ENCODE measurements at regions not wholly inside any gene's neighbourhood (a gene's known extent, or its start where the extent isn't known, plus 50 kb on each side); places are given as distances from the start of the nearest gene placed in this dataset.
A peak's percentile ranks its signal among the peaks of the same experiment; 100 is the strongest.

DNA sequence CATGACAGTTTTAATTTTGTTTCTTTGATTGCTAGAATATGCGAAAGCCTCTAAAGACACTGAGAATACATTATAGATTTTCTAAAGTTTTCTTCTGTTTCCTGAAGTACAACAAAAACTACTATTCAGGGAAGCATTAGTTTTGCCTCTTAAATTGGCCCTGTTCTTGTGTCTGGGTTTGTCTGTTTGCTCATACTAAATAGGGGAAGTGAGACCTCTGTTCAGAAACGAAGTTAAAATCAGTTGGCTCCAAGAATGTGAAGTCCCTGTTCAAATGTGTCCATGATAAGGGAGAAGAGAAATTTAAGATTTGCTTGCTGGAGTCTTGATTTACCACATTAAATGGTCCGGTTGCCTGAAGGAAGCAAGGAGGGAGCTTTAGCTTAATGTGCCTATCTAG lies 327.3 kb upstream of the GBE1 start:
- TF ChIP-seq POU2F2 (IDR thresholded peaks at IDR 0.05; ENCODE audit: low read depth, low read length): no peak
- TF ChIP-seq POLR2AphosphoS5 (IDR thresholded peaks at IDR 0.05; ENCODE audit: low read depth, low read length): no peak
- peak; percentile 96 for TF ChIP-seq SPI1 (IDR thresholded peaks at IDR 0.05; ENCODE audit: low read depth, low read length)
- no peak for TF ChIP-seq POLR2A (IDR thresholded peaks at IDR 0.05; ENCODE audit: low read depth, low read length)
- no peak for DNase-seq (ENCODE audit: insufficient read length, low spot score)
- peak; percentile 48 for FAIRE-seq

DNA sequence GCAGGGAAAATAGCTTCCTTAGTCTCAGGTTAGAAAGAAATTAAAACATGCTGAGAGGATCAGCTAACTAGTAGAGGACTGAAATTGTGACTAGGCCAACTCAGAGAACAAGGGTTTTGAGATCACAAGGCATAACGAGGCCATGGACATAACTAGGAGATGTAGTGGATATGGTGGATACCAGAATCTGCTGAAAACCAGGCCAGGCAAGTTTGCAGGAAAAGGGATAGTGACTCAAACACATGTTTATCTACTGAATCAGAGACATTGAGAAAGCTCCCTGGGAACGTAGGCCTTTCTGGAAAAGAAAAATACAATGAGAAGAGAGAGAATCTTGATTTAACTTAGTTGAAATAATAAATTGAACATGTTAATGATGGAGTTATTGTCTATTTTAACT lies 326.5 kb upstream of the GBE1 start:
- TF ChIP-seq POLR2A (IDR thresholded peaks at IDR 0.05; ENCODE audit: low read depth, low read length): no peak
- TF ChIP-seq POLR2AphosphoS5 (IDR thresholded peaks at IDR 0.05; ENCODE audit: low read depth, low read length): no peak
- no peak for TF ChIP-seq POU2F2 (IDR thresholded peaks at IDR 0.05; ENCODE audit: low read depth, low read length)
- TF ChIP-seq SPI1 (IDR thresholded peaks at IDR 0.05; ENCODE audit: low read depth, low read length): no peak
- TF ChIP-seq TAF1 (IDR thresholded peaks at IDR 0.05; ENCODE audit: low read depth, low read length): no peak
- TF ChIP-seq PAX5 (IDR thresholded peaks at IDR 0.05; ENCODE audit: insufficient read depth, low read length, severe bottlenecking): no peak
- FAIRE-seq: no peak

DNA sequence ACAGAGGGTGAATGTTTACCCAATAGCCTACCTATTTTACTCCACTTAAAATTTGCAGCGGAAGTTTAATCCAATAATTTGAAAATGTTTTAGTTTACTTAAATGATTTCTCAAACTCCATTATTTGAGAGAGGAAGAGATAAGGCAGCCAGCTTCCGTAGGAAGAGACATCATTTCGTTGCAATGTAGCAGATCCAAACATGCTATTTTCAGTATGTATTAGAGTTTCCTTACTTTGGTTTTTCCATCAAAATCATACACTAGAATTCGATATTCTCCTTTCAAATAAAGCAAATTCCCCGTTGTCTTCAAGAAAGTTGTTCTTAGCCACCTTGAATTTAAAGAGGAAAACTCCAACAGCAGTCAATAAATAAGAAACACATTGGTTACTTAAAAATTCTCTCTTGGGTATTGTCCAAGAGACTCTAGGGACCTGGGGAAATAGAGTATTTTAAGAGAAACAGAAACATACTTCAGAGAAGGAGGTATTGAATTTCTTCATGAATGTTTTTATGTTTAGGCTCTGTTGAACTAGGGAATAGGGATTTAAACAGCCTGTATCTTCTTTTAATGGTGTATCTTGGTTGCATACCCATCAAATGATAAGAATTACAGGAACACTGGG lies 324.5 kb upstream of the GBE1 start:
- FAIRE-seq (no peak), DNase-seq (ENCODE audit: insufficient read length, low spot score) (no peak)
- TF ChIP-seq POLR2A (IDR thresholded peaks at IDR 0.05; ENCODE audit: low read depth, low read length) (no peak), SPI1 (IDR thresholded peaks at IDR 0.05; ENCODE audit: low read depth, low read length) (no peak), PAX5 (IDR thresholded peaks at IDR 0.05; ENCODE audit: insufficient read depth, low read length, severe bottlenecking) (no peak)

More for the DNA sequence above, 326.5 kb upstream of the GBE1 start:
- DNase-seq (ENCODE audit: insufficient read length, low spot score): no peak

DNA sequence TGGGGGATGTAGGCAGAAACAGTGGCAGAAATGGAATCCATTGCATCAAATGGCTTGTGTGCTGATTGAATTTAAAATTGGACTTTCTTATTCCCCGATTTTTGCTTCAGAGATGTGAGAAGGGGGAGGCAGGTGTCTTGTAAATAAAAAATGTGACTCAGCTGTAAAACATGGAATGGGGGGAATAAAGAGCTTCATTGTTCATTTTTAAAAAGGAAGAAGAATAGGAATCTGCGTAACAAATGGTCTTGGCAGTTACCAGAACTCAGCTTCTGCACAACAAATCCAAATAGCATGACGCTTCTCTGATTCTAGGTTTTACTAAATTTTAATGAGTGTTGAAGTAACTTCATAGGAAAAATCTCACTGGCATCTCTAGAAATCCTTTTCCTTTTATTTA lies 323.9 kb upstream of the GBE1 start:
- no peak for DNase-seq (ENCODE audit: insufficient read length, low spot score)
- FAIRE-seq: no peak
- no peak for TF ChIP-seq PAX5 (IDR thresholded peaks at IDR 0.05; ENCODE audit: insufficient read depth, low read length, severe bottlenecking)
- TF ChIP-seq POLR2AphosphoS5 (IDR thresholded peaks at IDR 0.05; ENCODE audit: low read depth, low read length): no peak
- no peak for TF ChIP-seq SPI1 (IDR thresholded peaks at IDR 0.05; ENCODE audit: low read depth, low read length)
- TF ChIP-seq POU2F2 (IDR thresholded peaks at IDR 0.05; ENCODE audit: low read depth, low read length): no peak
- no peak for TF ChIP-seq POLR2A (IDR thresholded peaks at IDR 0.05; ENCODE audit: low read depth, low read length)
- no peak for TF ChIP-seq TAF1 (IDR thresholded peaks at IDR 0.05; ENCODE audit: low read depth, low read length)

DNA sequence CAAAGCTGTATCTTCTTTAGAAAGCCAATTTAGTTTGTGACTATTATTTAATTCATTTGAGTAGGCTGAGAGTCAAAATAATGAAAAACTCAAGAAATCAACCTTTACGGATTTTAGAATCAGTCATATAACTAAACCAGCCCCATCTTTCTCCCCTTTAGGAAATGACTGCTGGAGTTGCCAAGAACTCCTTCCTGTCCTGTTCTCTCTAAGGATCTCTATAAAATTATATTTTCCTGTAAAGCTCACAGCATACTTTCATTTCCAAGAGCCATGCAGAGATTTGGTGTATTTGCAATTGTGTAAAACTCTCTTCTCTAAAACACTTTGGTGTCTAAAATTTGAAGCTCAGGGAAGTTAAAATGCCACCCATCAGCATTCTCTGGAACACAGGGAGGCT lies 323.4 kb upstream of the GBE1 start:
- TF ChIP-seq POLR2A (IDR thresholded peaks at IDR 0.05; ENCODE audit: low read depth, low read length) (no peak), POLR2AphosphoS5 (IDR thresholded peaks at IDR 0.05; ENCODE audit: low read depth, low read length) (no peak), TAF1 (IDR thresholded peaks at IDR 0.05; ENCODE audit: low read depth, low read length) (no peak)
- FAIRE-seq: no peak
- DNase-seq (ENCODE audit: insufficient read length, low spot score): no peak

DNA sequence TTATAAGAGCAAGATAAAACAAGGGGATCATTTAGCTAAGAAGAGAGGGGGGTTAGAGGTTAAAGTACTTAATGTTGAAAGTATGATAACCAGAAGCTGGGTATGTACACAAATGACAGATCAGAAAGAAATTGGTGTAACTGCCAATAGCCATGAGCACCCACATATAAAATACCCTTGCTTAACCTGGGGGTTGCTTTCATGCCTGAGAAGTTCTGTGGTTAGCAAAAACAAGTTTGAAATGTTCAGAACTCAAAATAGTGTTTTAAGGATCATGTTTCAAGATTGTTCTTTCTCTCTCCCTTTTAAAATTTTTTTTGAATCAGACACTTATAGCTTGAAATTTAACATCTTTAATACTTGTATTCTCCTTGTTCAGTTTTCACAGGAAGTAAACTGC lies 321.4 kb upstream of the GBE1 start:
- FAIRE-seq (peak; percentile 45), DNase-seq (ENCODE audit: insufficient read length, low spot score) (no peak)
- TF ChIP-seq POU2F2 (IDR thresholded peaks at IDR 0.05; ENCODE audit: low read depth, low read length) (no peak), PAX5 (IDR thresholded peaks at IDR 0.05; ENCODE audit: insufficient read depth, low read length, severe bottlenecking) (no peak), TAF1 (IDR thresholded peaks at IDR 0.05; ENCODE audit: low read depth, low read length) (no peak), SPI1 (IDR thresholded peaks at IDR 0.05; ENCODE audit: low read depth, low read length) (no peak), POLR2AphosphoS5 (IDR thresholded peaks at IDR 0.05; ENCODE audit: low read depth, low read length) (no peak), POLR2A (IDR thresholded peaks at IDR 0.05; ENCODE audit: low read depth, low read length) (no peak)

DNA sequence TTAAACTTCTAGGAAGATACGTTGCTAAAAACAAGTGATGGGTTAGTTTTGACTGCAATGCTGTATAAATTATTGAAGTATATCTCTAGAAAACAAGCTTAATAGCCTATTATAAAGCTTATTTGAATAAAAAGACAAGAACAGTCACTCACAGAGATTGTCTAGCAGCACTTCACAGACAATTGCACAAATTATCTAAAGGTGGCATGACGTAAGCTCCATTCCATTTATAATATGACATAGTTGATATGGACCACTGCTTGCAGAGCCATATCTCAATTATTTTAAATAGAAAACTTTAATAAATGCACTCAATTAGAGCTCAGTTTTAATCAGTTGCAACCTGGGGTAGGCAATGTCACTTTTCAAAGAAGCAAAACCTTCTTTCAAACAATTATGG lies 319.9 kb upstream of the GBE1 start:
- no peak for FAIRE-seq
- no peak for DNase-seq (ENCODE audit: insufficient read length, low spot score)
- no peak for TF ChIP-seq POU2F2 (IDR thresholded peaks at IDR 0.05; ENCODE audit: low read depth, low read length)
- TF ChIP-seq SPI1 (IDR thresholded peaks at IDR 0.05; ENCODE audit: low read depth, low read length): no peak
- no peak for TF ChIP-seq POLR2AphosphoS5 (IDR thresholded peaks at IDR 0.05; ENCODE audit: low read depth, low read length)
- no peak for TF ChIP-seq TAF1 (IDR thresholded peaks at IDR 0.05; ENCODE audit: low read depth, low read length)
- TF ChIP-seq POLR2A (IDR thresholded peaks at IDR 0.05; ENCODE audit: low read depth, low read length): no peak
- TF ChIP-seq PAX5 (IDR thresholded peaks at IDR 0.05; ENCODE audit: insufficient read depth, low read length, severe bottlenecking): no peak

DNA sequence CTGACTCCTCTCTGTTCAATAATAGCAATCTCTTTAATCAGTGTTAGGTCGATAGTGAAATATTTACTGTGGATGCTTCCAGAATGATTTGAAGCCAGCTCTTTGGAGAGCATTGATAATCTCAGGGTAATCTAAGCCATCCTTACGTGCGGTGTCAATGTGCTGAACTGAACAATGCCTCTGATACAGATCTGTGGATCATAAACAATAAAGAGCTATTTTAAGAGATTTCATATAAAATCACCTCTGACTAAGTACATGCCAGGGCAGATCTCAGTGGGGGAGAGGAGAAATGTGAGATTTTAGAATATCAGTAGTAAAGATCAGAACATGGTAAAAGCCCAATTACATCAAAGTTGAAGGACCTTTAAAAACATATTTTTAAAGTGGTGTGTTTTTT lies 319.3 kb upstream of the GBE1 start:
- DNase-seq (ENCODE audit: insufficient read length, low spot score) (no peak), FAIRE-seq (no peak)
- no peak for TF ChIP-seq TAF1 (IDR thresholded peaks at IDR 0.05; ENCODE audit: low read depth, low read length)
- no peak for TF ChIP-seq PAX5 (IDR thresholded peaks at IDR 0.05; ENCODE audit: insufficient read depth, low read length, severe bottlenecking)
- no peak for TF ChIP-seq POU2F2 (IDR thresholded peaks at IDR 0.05; ENCODE audit: low read depth, low read length)
- no peak for TF ChIP-seq SPI1 (IDR thresholded peaks at IDR 0.05; ENCODE audit: low read depth, low read length)
- no peak for TF ChIP-seq POLR2AphosphoS5 (IDR thresholded peaks at IDR 0.05; ENCODE audit: low read depth, low read length)

DNA sequence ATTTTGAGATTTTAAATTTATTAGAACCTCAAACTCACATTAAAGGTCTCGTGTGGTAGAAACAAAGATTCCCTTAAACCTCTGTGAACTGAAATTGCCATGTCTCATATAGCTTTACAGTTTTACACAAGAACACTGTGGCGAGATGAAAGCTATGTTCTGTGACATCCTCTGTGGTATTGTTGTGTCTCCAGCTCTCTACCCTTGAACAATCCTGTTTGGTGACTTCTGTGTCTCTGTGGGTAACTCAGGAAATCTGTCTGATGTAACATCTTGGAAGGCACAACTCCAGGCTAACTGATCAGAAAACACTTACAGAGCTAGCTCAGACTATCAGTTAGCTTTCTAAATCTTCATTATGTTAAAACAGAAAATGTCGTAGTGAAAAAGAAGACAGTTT lies 318.8 kb upstream of the GBE1 start:
- DNase-seq (ENCODE audit: insufficient read length, low spot score): no peak
- no peak for TF ChIP-seq SPI1 (IDR thresholded peaks at IDR 0.05; ENCODE audit: low read depth, low read length)
- no peak for TF ChIP-seq POLR2AphosphoS5 (IDR thresholded peaks at IDR 0.05; ENCODE audit: low read depth, low read length)
- no peak for TF ChIP-seq POU2F2 (IDR thresholded peaks at IDR 0.05; ENCODE audit: low read depth, low read length)
- FAIRE-seq: peak; percentile 73

DNA sequence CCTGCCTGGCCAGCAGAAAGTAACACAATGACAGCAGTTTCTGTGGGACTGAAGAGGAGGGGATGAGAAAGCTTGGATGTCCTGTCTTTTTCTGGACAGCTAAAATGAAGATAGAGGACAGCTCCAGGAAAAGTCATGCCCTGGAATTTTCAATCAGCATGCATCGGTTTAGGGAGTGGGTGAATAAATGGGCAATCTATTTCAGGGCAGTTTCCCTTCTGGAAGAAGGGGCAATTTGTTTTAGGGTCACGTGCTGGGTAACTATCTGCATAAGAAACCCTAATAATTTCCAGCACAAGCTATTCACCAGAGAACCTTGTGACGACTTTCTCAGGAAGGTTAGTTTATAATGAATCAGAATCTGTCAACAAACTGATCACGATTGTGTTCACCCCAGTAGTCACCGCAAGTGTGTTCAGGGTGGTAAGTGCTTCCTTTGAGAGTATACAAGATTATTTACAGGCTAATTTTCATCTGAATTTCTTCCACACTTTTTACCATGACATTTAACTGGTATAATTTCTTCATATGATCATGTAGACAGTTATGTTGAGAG lies 318.0 kb upstream of the GBE1 start:
- FAIRE-seq (no peak), DNase-seq (ENCODE audit: insufficient read length, low spot score) (no peak)
- TF ChIP-seq POLR2AphosphoS5 (IDR thresholded peaks at IDR 0.05; ENCODE audit: low read depth, low read length): no peak
- no peak for TF ChIP-seq POLR2A (IDR thresholded peaks at IDR 0.05; ENCODE audit: low read depth, low read length)
- TF ChIP-seq SPI1 (IDR thresholded peaks at IDR 0.05; ENCODE audit: low read depth, low read length): no peak
- no peak for TF ChIP-seq TAF1 (IDR thresholded peaks at IDR 0.05; ENCODE audit: low read depth, low read length)
- no peak for TF ChIP-seq PAX5 (IDR thresholded peaks at IDR 0.05; ENCODE audit: insufficient read depth, low read length, severe bottlenecking)
- no peak for TF ChIP-seq POU2F2 (IDR thresholded peaks at IDR 0.05; ENCODE audit: low read depth, low read length)

Data from GM12891 (cell line).